Activated naive CD8-positive, alpha-beta T cell treated with anti-CD3 and anti-CD28 coated beads, Interleukin-2, amount 50 U/mL, for 24 hours (primary cell): ENCODE measurements at regions not wholly inside any gene's neighbourhood (a gene's known extent, or its start where the extent isn't known, plus 50 kb on each side); places are given as distances from the start of the nearest gene placed in this dataset.

Experiments used
- ATAC-seq: fragments of 150-1000 bp; cut with Tn5 transposase; one replicate; pipeline ENCODE4 v1.10.0; 2021
- DNase-seq: peaks from one replicate; pipeline ENCODE4 v3.0.0; 2021
- H3K27ac Mint-ChIP-seq: one replicate; pipeline ENCODE4 v1.8.0; 2021; ENCODE audit warnings: mild to moderate bottlenecking, mixed read lengths
- H3K27me3 Mint-ChIP-seq: one replicate; pipeline ENCODE4 v1.8.0; 2021; ENCODE audit warnings: mixed read lengths
- H3K36me3 Mint-ChIP-seq: one replicate; pipeline ENCODE4 v1.8.0; 2021; ENCODE audit warnings: low read depth, mixed read lengths
- H3K4me1 Mint-ChIP-seq: one replicate; pipeline ENCODE4 v1.8.0; 2021; ENCODE audit warnings: mixed read lengths
- H3K4me3 Mint-ChIP-seq: one replicate; pipeline ENCODE4 v1.8.0; 2021; ENCODE audit warnings: mild to moderate bottlenecking, moderate library complexity, mixed read lengths
- H3K9me3 Mint-ChIP-seq: one replicate; pipeline ENCODE4 v1.8.0; 2021; ENCODE audit warnings: mixed read lengths

DNA sequence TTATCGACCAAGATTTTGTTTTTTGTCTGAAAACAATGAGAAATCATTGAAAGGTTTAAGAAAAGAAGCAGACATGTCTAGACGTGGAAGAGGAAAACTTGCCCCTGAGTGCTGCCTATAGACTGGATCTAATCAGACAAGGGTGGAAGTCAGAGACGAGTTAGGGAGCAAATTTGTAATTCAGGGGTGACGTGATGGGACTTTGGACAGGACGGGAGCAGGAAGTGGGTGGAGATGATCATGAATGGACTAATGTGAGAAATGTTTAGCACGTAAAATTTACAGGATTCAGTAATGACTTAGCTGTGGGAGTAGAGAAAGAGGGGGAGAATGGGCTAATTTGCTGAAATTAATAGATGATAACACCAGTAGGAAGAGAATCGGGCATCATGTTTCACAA, 117.0 kb upstream of the EPHA4 start:
- DNase-seq (no peak), ATAC-seq (no peak)
- Mint-ChIP-seq H3K4me3 (no peak overlapping the region), H3K36me3 (no peaks in the 10 kb centered on the region), H3K27me3 (peaks cover 2% of the 10 kb centered on the region), H3K27ac (no peak overlapping the region), H3K4me1 (no peaks in the 10 kb centered on the region), H3K9me3 (no peaks in the 10 kb centered on the region)

DNA sequence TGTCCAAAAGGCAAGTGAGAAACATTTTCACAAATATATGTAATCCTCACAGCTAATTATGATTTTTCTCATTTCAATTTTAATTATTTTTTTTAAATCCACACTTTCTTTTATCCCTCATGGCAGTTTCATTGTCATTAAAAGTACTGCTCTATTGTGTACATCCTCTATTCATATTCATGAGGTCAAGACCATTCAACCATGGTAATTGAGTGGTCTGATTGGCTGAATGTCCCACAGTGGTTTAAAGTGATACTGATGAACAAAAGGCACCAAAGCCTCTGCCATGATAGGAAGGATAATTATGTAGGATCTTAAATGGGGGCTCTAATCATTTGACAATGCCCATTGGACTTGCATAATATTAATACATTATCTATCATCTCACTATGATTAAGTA, 108.4 kb upstream of the EPHA4 start:
- no peak overlapping the region for H3K4me3 Mint-ChIP-seq
- no peaks in the 10 kb centered on the region for H3K4me1 Mint-ChIP-seq
- no peaks in the 10 kb centered on the region for H3K9me3 Mint-ChIP-seq
- no peak for DNase-seq
- H3K27ac Mint-ChIP-seq = no peak overlapping the region
- no peak for ATAC-seq
- no peaks in the 10 kb centered on the region for H3K36me3 Mint-ChIP-seq
- peaks cover 2% of the 10 kb centered on the region for H3K27me3 Mint-ChIP-seq

DNA sequence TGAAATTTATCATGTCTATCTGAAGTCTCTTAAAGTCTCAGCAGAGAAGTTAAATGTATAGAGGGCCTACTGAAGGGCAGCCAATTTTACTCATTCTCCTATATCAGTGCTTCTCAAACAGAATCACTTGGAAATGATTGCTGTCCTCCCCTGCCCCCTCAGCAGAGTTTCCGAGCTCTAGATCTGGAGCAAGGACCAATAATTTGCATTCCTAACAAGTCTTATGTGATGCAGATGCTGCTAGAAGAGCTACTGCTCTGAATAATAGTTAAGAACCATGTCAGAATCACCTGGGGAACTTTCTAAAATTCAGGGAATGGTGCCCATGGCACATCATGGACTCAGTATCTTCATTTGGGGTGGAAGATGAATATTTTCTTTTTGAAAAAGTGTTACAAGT, 105.6 kb upstream of the EPHA4 start:
- Mint-ChIP-seq H3K36me3 (no peaks in the 10 kb centered on the region), H3K27me3 (no peaks in the 10 kb centered on the region), H3K4me3 (no peak overlapping the region), H3K4me1 (no peaks in the 10 kb centered on the region), H3K9me3 (no peaks in the 10 kb centered on the region), H3K27ac (no peak overlapping the region)
- no peak for ATAC-seq
- no peak for DNase-seq

DNA sequence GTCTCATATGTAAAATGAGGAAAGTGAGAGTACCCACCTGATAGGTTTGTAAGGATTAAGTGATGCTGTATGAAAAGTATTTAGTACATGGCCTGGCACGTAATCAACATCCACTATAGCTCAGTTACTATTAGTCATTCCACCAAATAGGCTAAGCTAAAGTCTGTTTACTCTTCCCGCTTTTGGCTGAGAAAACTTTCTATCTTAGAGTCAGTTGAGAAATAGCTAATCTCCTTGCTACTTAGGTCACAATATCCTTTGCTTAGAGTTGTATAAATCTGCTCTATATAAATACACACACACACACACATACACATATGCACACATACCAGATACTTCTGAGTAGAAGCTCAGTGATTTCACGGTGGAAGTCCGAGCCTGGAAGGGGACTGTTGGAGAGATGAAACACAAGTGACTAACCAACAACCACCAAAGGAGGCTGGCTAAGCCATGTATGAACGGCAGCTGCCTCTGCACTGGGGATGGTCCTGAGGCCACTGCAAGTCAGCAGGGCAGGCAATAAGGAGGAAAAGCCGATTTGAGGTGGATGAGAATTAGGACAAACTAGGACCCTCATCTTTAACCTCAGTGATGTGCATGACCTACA, 104.6 kb upstream of the EPHA4 start:
- no peak for DNase-seq
- no peaks in the 10 kb centered on the region for H3K4me1 Mint-ChIP-seq
- H3K27me3 Mint-ChIP-seq = no peaks in the 10 kb centered on the region
- H3K27ac Mint-ChIP-seq = no peak overlapping the region
- H3K4me3 Mint-ChIP-seq = no peak overlapping the region
- no peaks in the 10 kb centered on the region for H3K36me3 Mint-ChIP-seq
- ATAC-seq = no peak
- no peaks in the 10 kb centered on the region for H3K9me3 Mint-ChIP-seq

DNA sequence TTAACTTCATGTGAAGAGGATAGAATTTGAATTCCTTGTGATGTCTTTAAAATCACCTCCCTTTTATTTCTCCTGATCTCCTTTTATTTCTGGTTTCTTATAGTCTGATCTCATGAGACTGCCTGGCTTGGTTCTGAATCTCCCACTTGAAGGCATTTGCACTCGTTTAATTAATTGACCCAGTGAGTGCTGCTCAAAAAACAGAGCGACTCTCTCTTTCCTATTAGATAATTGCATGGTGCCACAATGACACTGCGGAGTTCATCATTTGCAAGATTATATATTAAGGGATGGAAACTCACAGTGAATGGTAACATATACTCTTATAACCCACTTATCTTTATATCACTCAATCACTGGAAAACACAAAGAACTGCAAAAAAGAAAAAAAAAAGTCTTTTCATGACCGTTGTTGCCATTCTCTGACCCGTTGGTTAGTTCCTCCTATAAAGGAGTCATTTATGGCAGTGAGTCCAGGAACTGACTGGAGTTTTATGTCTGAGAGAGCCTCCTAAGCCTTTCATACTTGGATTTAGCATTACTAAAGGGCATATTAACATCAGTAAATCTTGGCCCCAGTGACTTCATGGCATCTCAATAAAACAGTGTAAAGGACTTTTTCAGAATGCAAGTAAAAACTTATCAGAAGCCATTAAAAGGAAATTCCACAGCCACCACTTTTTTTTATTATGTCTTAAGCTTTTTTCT, 103.3 kb upstream of the EPHA4 start:
- Mint-ChIP-seq H3K9me3 (no peaks in the 10 kb centered on the region), H3K27ac (no peak overlapping the region), H3K4me3 (no peak overlapping the region), H3K4me1 (no peaks in the 10 kb centered on the region), H3K27me3 (no peaks in the 10 kb centered on the region), H3K36me3 (no peaks in the 10 kb centered on the region)
- no peak for ATAC-seq
- DNase-seq = no peak

DNA sequence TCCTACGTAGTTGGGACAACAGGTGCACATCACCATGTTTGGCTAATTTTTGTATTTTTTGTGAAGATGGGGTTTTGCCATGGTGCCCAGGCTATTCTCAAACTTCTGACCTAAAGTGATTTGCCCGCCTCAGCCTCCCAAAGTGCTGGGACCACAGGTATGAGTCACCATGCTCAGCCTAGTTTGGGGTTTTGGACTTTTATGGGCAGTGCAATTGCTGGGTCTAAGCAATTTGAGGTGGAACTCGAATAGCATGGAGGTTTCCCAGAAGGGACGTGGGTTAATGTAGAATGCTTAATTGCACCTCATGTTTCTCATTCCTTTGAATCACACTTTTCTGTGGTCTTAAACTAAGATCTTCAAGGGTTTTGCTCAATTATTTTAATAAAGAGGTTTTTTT, 102.3 kb upstream of the EPHA4 start:
- no peaks in the 10 kb centered on the region for H3K27me3 Mint-ChIP-seq
- H3K9me3 Mint-ChIP-seq = no peaks in the 10 kb centered on the region
- DNase-seq (no peak), ATAC-seq (no peak)
- no peak overlapping the region for H3K27ac Mint-ChIP-seq
- no peak overlapping the region for H3K4me3 Mint-ChIP-seq
- no peaks in the 10 kb centered on the region for H3K4me1 Mint-ChIP-seq
- H3K36me3 Mint-ChIP-seq = no peaks in the 10 kb centered on the region

DNA sequence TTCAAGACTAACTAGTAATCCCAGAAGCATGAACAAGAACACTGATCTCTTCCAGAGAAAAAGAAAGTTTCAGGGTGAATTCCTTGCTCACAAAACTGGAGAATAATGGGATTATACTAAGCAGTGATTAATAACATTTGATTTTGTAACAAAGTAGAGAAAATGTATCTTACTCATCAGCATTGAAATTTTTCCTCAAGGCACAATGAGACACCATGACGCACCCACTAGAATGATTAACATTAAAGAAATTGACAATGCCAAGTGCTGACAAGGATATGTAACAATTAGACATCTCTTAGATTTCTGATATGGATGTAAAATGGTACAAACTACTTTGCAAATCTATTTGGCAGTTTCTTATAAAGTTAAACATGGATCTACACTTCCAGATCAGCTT, 101.1 kb upstream of the EPHA4 start:
- H3K4me3 Mint-ChIP-seq = no peak overlapping the region
- no peak overlapping the region for H3K27ac Mint-ChIP-seq
- DNase-seq (no peak), ATAC-seq (no peak)
- H3K36me3 Mint-ChIP-seq = no peaks in the 10 kb centered on the region
- no peaks in the 10 kb centered on the region for H3K27me3 Mint-ChIP-seq
- no peaks in the 10 kb centered on the region for H3K9me3 Mint-ChIP-seq
- no peaks in the 10 kb centered on the region for H3K4me1 Mint-ChIP-seq

DNA sequence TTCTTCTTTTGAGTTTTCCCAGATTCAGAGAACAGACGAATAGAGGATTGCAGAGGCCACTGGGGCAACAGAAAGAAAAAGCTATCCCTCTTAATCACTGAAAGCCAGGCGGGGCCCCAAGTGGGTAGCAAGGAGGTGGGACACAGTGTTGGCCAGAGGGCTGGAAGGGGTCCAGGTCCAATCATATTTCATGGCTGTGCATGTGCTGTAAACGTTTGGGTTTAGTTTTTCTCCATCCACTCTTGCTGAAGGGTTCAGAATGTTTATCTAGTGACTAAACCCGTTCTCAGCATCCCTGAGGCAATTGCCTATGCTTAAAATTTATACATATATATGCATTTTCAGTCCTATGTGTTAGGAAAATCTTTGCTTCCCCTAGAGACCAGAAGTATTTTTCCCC, 99.4 kb upstream of the EPHA4 start:
- Mint-ChIP-seq H3K36me3 (no peaks in the 10 kb centered on the region), H3K4me3 (no peak overlapping the region), H3K4me1 (no peaks in the 10 kb centered on the region), H3K27me3 (no peaks in the 10 kb centered on the region), H3K9me3 (no peaks in the 10 kb centered on the region), H3K27ac (no peak overlapping the region)
- DNase-seq (no peak), ATAC-seq (no peak)

DNA sequence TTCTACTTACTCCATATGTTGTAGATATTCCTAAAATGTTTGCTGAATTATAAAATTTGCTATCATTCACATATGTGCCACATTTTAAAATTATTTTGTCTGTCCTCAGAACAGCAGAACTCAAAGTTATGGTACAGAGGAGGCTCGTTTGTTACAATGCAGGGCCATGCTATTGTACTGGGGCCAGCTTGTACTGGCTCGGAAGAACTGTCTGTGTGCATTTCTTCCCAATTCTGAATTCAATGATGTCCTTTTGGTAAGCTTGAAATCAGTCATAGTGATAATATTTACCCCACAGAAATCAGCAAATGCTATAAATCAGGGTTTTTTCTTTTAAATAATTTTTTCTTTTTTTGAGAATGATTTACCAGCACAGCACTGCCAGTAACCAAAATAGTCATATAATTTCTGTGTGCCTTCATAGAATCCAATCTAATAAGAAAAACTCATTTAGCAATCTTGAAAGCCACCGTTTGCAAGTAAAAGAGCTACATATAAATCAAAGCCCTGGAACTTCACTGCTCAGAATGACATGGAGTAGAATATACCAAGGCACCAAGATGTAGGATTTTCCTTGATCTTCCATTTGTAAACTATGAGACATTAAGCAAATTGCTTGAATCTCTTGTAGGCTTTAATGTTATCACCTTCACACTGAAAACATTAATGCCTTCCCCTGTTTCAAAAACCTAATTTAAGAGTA, 90.7 kb upstream of the EPHA4 start:
- no peak for ATAC-seq
- DNase-seq = no peak
- Mint-ChIP-seq H3K4me3 (no peak overlapping the region), H3K27me3 (no peaks in the 10 kb centered on the region), H3K27ac (no peak overlapping the region), H3K9me3 (peaks cover 11% of the 10 kb centered on the region), H3K36me3 (no peaks in the 10 kb centered on the region), H3K4me1 (no peaks in the 10 kb centered on the region)

DNA sequence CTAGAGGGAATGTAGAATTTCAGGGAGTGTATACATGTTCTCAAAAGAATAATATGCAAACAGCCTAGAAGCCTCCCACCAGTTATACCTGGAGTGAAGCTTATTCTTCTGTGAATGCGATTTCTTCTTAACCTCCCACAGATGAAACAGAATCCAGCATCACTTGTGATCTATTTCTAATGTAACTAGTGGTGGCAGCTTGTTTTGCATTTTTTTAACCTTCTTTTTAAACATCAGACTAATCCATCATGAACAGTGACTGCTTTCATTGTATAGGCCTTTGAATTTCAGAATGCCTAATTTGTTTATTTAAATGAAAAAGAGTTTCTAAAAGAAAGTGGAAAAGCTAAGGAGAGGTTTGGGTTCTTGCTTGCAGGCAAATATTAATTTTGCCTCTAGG, 85.7 kb upstream of the EPHA4 start:
- H3K36me3 Mint-ChIP-seq = no peaks in the 10 kb centered on the region

DNA sequence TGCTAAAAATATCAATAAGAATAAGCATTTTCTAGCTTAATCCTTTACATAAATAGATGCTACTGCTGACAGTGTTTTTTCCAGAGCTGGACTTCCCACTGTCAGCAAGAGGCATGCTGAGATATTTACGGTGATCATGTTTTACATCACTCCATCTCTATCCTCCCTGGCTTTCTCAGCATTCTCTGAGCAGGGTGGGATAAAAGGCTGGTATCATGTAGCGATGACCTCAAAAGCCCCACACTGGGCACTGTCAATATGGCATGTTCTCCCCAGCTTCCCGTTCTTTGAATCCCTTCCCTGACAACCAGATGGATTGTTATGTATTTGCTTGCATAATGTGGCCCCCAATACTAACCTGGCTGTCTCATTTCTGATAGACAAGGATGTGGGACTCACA, 83.2 kb upstream of the EPHA4 start:
- ATAC-seq = no peak
- Mint-ChIP-seq H3K9me3 (no peaks in the 10 kb centered on the region), H3K27me3 (no peaks in the 10 kb centered on the region), H3K36me3 (no peaks in the 10 kb centered on the region), H3K4me3 (no peak overlapping the region), H3K27ac (no peak overlapping the region), H3K4me1 (no peaks in the 10 kb centered on the region)
- no peak for DNase-seq

More for the DNA sequence above, 85.7 kb upstream of the EPHA4 start:
- H3K27ac Mint-ChIP-seq = no peak overlapping the region
- H3K4me1 Mint-ChIP-seq = no peaks in the 10 kb centered on the region
- no peak overlapping the region for H3K4me3 Mint-ChIP-seq
- ATAC-seq (no peak), DNase-seq (no peak)
- H3K27me3 Mint-ChIP-seq = no peaks in the 10 kb centered on the region
- H3K9me3 Mint-ChIP-seq = no peaks in the 10 kb centered on the region

DNA sequence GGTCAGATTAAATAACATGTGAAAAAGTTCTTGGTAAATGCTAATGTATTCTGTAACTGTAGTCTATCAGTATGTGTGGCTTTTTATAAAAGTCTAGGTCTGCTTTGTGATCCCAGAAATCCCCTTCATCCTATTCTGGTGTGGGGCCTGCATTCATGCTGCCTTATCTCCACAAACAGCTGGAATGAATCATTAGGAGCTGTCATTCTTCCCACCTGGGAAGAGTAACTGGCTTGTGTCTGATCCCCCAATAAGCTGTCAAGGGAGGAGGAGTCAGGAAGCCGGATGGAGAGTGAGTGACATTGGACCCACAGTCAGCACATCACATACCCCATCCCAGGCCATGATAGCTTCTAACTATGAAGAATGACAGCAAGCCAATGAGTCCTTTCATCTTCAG, 81.1 kb upstream of the EPHA4 start:
- DNase-seq (no peak), ATAC-seq (no peak)
- Mint-ChIP-seq H3K4me1 (no peaks in the 10 kb centered on the region), H3K36me3 (no peaks in the 10 kb centered on the region), H3K27me3 (no peaks in the 10 kb centered on the region), H3K27ac (no peak overlapping the region), H3K9me3 (no peaks in the 10 kb centered on the region), H3K4me3 (no peak overlapping the region)

DNA sequence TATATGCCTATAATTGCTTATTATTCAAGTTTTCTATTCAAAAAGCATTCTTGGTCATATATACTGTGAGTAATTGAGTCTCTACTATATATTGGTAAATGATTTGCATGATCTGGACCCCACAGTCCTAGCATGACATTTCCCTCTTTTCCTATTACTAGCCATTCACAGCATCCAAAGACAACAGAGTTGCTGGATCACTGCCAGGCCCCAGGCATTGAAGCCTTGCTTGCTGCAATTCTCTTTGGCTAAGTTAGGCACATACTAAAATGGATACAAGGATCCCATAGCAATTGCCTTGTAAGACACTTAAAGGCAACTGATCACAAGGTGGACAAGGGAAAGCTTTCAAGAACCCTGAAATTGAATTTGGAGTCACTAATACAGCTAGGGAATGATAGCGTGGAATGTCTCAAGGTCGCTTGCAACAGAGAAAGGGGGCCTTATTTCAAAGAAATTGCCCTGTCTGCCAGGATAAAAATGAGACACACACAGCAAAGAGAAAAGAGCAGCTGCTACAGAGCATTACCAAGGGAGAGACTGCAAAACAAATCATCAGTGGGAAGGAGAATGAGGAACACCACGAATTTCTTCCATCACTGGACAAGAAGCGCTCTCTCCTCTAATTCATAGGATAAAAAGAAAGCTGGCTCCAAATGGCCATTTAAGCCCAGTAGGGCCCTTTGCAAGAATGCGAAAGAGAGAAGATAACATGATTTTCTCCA, 77.1 kb upstream of the EPHA4 start:
- DNase-seq = no peak

DNA sequence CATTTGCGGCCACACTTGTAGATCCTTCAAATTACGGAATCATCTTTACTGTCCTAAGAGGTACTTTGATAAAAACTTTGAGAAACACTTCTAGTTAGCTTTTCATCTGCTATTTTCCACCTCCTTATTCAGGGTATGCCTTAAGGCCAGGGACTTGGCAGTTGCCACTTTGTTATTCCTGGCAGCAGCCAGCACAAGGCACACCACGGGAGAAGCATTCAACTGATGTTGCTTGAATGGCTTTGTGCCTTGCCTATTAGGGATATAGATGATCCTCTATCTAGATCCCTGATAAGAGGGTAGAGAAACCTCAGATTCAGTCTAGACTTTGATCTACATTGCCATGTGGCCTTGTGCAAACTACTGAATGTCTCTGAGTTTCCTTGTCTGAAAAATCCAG, 70.3 kb upstream of the EPHA4 start:
- no peak overlapping the region for H3K4me3 Mint-ChIP-seq
- H3K36me3 Mint-ChIP-seq = no peaks in the 10 kb centered on the region
- no peaks in the 10 kb centered on the region for H3K27me3 Mint-ChIP-seq
- no peaks in the 10 kb centered on the region for H3K4me1 Mint-ChIP-seq
- DNase-seq (no peak), ATAC-seq (no peak)
- peaks cover 4% of the 10 kb centered on the region for H3K9me3 Mint-ChIP-seq
- H3K27ac Mint-ChIP-seq = no peak overlapping the region

More for the DNA sequence above, 77.1 kb upstream of the EPHA4 start:
- Mint-ChIP-seq H3K4me3 (no peak overlapping the region), H3K9me3 (no peaks in the 10 kb centered on the region), H3K4me1 (no peaks in the 10 kb centered on the region), H3K27ac (no peak overlapping the region), H3K27me3 (no peaks in the 10 kb centered on the region), H3K36me3 (no peaks in the 10 kb centered on the region)
- ATAC-seq = no peak
